Loucy (cell line): ENCODE measurements at regions not wholly inside any gene's neighbourhood (a gene's known extent, or its start where the extent isn't known, plus 50 kb on each side); places are given as distances from the start of the nearest gene placed in this dataset.

ENCODE experiments used
- H2AFZ ChIP-seq: fragments of 200-600 bp; sonication (generic); 2 replicates; pipeline ENCODE4 v1.6.0; 2016; ENCODE audit warnings: antibody characterized with exemption, mild to moderate bottlenecking, low read length, moderate library complexity
- H3F3A ChIP-seq: fragments of 200-600 bp; 2 replicates; pipeline ENCODE4 v1.6.0; 2016; ENCODE audit warnings: antibody characterized with exemption, low read depth, mild to moderate bottlenecking
- H3K27me3 ChIP-seq: fragments of 200-600 bp; sonication (generic); 2 replicates; pipeline ENCODE4 v1.6.1; 2014; ENCODE audit warnings: low read length, mild to moderate bottlenecking; ENCODE audit not compliant: insufficient read depth, poor library complexity, severe bottlenecking
- H3K36me3 ChIP-seq: fragments of 200-600 bp; sonication (generic); 2 replicates; pipeline ENCODE4 v1.6.1; 2016; ENCODE audit warnings: low read length; ENCODE audit not compliant: insufficient read depth
- H3K4me1 ChIP-seq: fragments of 200-600 bp; sonication (generic); 2 replicates; pipeline ENCODE4 v1.5.1; 2014; ENCODE audit warnings: low read length, mild to moderate bottlenecking; ENCODE audit not compliant: insufficient read depth, poor library complexity, severe bottlenecking
- H3K4me2 ChIP-seq: fragments of 200-600 bp; sonication (generic); 2 replicates; pipeline ENCODE4 v1.6.0; 2014; ENCODE audit warnings: antibody characterized with exemption, low read length, low read depth, mild to moderate bottlenecking; ENCODE audit not compliant: poor library complexity, severe bottlenecking
- H3K4me3 ChIP-seq: fragments of 200-600 bp; sonication (generic); 2 replicates; pipeline ENCODE4 v1.5.1; 2014; ENCODE audit warnings: low read length, mild to moderate bottlenecking, mixed read lengths; ENCODE audit not compliant: poor library complexity, severe bottlenecking
- H3K79me2 ChIP-seq: fragments of 200-600 bp; sonication (generic); 2 replicates; pipeline ENCODE4 v1.6.1; 2014; ENCODE audit warnings: low read length; ENCODE audit not compliant: insufficient read depth
- H3K9ac ChIP-seq: fragments of 200-600 bp; sonication (generic); 2 replicates; pipeline ENCODE4 v1.6.0; 2014; ENCODE audit warnings: mild to moderate bottlenecking, low read depth, low read length, moderate library complexity; ENCODE audit not compliant: poor library complexity, severe bottlenecking
- H3K9me2 ChIP-seq: fragments of 200-600 bp; sonication (generic); replicated peaks from 2 replicates; pipeline ENCODE4 v1.6.1; 2016; ENCODE audit warnings: low read depth, low read length, mixed read lengths
- H3K9me3 ChIP-seq: fragments of 200-600 bp; sonication (generic); 2 replicates; pipeline ENCODE4 v1.6.1; 2014; ENCODE audit warnings: mild to moderate bottlenecking, antibody characterized with exemption, low read length, low read depth; ENCODE audit not compliant: insufficient read depth
- H4K20me1 ChIP-seq: fragments of 200-600 bp; sonication (generic); 2 replicates; pipeline ENCODE4 v1.6.0; 2014; ENCODE audit warnings: antibody characterized with exemption, low read length, mild to moderate bottlenecking; ENCODE audit not compliant: insufficient read depth, poor library complexity, severe bottlenecking
- EZH2phosphoT487 ChIP-seq: fragments of 200-600 bp; IDR thresholded peaks from 2 replicates; pipeline ENCODE4 v1.6.1; 2018; ENCODE audit warnings: antibody characterized with exemption, mild to moderate bottlenecking, moderate library complexity, borderline replicate concordance
- TF ChIP-seq, protein P1 (sequence below): fragments of 200-600 bp; sonication (generic); conservative IDR thresholded peaks from 2 replicates; pipeline ENCODE4 v1.5.1; 2014; ENCODE audit warnings: mild to moderate bottlenecking, antibody characterized with exemption, low read length

DNA sequence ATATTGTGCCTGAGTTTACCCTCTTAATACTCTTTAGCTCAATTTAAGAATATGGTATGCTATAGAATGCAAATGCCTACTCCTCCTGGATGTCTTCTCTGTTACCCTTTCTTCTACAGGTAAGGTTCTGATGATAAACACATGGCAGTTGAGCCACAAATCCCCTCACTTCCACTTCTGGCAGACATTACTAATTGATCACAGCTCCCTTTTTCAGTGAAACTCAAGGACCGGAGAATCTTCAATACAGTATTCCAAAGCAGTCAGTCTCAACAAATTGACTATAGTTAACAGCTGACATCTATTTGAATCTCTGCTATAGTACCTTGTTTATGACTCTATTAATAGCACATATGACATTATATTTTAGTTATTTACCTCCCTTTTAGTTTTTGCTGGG, 232.1 kb upstream of the ADAMTS9 start:
- no peaks in the 10 kb centered on the region for H3K4me1 ChIP-seq
- TF ChIP-seq EZH2phosphoT487: no peak
- TF ChIP-seq, protein P1, sequence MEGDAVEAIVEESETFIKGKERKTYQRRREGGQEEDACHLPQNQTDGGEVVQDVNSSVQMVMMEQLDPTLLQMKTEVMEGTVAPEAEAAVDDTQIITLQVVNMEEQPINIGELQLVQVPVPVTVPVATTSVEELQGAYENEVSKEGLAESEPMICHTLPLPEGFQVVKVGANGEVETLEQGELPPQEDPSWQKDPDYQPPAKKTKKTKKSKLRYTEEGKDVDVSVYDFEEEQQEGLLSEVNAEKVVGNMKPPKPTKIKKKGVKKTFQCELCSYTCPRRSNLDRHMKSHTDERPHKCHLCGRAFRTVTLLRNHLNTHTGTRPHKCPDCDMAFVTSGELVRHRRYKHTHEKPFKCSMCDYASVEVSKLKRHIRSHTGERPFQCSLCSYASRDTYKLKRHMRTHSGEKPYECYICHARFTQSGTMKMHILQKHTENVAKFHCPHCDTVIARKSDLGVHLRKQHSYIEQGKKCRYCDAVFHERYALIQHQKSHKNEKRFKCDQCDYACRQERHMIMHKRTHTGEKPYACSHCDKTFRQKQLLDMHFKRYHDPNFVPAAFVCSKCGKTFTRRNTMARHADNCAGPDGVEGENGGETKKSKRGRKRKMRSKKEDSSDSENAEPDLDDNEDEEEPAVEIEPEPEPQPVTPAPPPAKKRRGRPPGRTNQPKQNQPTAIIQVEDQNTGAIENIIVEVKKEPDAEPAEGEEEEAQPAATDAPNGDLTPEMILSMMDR: no peak
- H2AFZ ChIP-seq: no peak overlapping the region

DNA sequence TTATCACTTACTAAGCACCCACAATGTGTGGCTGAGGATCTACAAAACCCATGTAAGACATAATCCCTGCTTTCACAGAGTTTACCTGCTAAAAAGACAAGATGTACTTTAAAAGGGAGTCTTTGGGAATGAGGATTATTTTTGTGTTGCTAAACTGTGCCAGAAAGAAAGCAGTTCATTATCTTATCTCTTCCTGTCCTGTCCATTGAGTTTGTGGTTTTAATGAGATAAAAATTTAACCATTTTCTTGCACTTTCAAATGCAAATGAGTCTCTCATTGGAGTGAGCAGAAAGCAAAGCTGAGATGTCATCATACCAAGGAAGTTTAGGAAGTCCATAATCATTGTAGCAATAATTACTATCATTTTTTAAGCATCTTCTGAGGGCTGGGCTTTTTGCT, 231.2 kb upstream of the ADAMTS9 start:
- Histone ChIP-seq H3K9ac (no peak overlapping the region), H3F3A (no peaks in the 10 kb centered on the region), H4K20me1 (no peaks in the 10 kb centered on the region), H3K9me3 (0 out of 2 replicates have a peak, but pooled peaks cover 2% of the 10 kb centered on the region), H3K4me2 (no peak overlapping the region), H3K36me3 (no peaks in the 10 kb centered on the region), H3K4me1 (no peaks in the 10 kb centered on the region), H3K9me2 (no peaks in the 10 kb centered on the region), H3K27me3 (no peaks in the 10 kb centered on the region), H3K79me2 (no peaks in the 10 kb centered on the region), H2AFZ (no peak overlapping the region), H3K4me3 (no peak overlapping the region)
- TF ChIP-seq EZH2phosphoT487: no peak
- TF ChIP-seq, protein P1: no peak

More for the DNA sequence above, 232.1 kb upstream of the ADAMTS9 start:
- Histone ChIP-seq H3K79me2 (no peaks in the 10 kb centered on the region), H3K9me2 (no peaks in the 10 kb centered on the region), H4K20me1 (no peaks in the 10 kb centered on the region), H3K9me3 (0 out of 2 replicates have a peak, but pooled peaks cover 2% of the 10 kb centered on the region), H3F3A (no peaks in the 10 kb centered on the region), H3K4me2 (no peak overlapping the region), H3K4me3 (no peak overlapping the region), H3K9ac (no peak overlapping the region), H3K27me3 (no peaks in the 10 kb centered on the region), H3K36me3 (no peaks in the 10 kb centered on the region)

DNA sequence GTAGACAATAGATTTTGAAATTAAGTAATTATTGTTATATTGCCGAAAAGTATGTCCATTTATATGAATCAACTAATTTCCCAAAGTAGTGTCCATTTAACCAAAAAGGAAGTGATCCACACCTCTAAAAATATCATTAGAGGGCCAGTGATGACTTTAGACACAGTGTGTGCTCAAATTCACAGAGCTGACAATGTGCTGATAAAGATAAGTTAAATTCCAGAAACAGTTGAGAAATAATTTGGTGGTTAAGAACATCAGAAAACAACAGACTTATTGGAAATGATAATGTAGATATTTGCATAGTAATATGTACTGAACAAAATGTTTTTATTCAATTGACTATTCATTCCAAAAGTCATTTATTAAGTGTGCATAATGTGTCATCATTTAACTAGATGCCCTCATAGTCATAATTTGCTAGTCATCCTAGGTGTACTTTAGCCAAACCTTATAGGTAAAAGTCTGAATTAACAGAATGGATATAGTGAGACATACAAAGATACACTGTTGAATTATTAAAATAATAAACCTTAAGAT, 230.2 kb upstream of the ADAMTS9 start:
- Histone ChIP-seq H3F3A (no peaks in the 10 kb centered on the region), H3K9me3 (0 out of 2 replicates have a peak, but pooled peaks cover 2% of the 10 kb centered on the region), H3K27me3 (no peaks in the 10 kb centered on the region), H3K4me1 (no peaks in the 10 kb centered on the region), H3K4me2 (no peak overlapping the region), H4K20me1 (no peaks in the 10 kb centered on the region), H2AFZ (no peak overlapping the region), H3K36me3 (no peaks in the 10 kb centered on the region), H3K4me3 (no peak overlapping the region), H3K79me2 (no peaks in the 10 kb centered on the region), H3K9me2 (no peaks in the 10 kb centered on the region), H3K9ac (no peak overlapping the region)
- no peak for TF ChIP-seq EZH2phosphoT487
- TF ChIP-seq, protein P1: no peak
